GM18511 (cell line): ENCODE measurements at regions not wholly inside any gene's neighbourhood (a gene's known extent, or its start where the extent isn't known, plus 50 kb on each side); places are given as distances from the start of the nearest gene placed in this dataset.
"Not testable (repeated sequence)": the region's sequence is repeated elsewhere in the genome, so short reads cannot be mapped to it uniquely, and the experiment has no call there.

Experiments used
- ATAC-seq: cut with Tn5 transposase; IDR thresholded peaks from one replicate; pipeline ENCODE4 v1.9.1; 2021; ENCODE audit warnings: mild to moderate bottlenecking, moderate library complexity; ENCODE audit not compliant: unreplicated experiment

GRCh38 chr1:66455446-66455845 is 78.5 kb upstream of the SGIP1 start:
- no peak for ATAC-seq

GRCh38 chr1:66460776-66461175 is 73.2 kb upstream of the SGIP1 start:
- ATAC-seq, result no peak

- no peak for ATAC-seq
Observed at GRCh38 chr1:66462313-66462712, 71.6 kb upstream of the SGIP1 start.

- no peak for ATAC-seq
Observed at GRCh38 chr1:66464351-66464750, 69.6 kb upstream of the SGIP1 start.

GRCh38 chr1:66464802-66465201 is 69.2 kb upstream of the SGIP1 start:
- ATAC-seq, result no peak

- ATAC-seq, result not testable (repeated sequence)
Observed at GRCh38 chr1:66466695-66467094, 67.3 kb upstream of the SGIP1 start.

- no peak for ATAC-seq
Observed at GRCh38 chr1:66468722-66469121, 65.2 kb upstream of the SGIP1 start.

GRCh38 chr1:66475940-66476339 is 58.0 kb upstream of the SGIP1 start:
- ATAC-seq, result no peak

- no peak for ATAC-seq
Observed at GRCh38 chr1:66476774-66477173, 57.2 kb upstream of the SGIP1 start.

GRCh38 chr1:66478116-66478515 is 55.8 kb upstream of the SGIP1 start:
- ATAC-seq, result no peak

- ATAC-seq, result no peak
Observed at GRCh38 chr1:66480162-66480561, 53.8 kb upstream of the SGIP1 start.

- ATAC-seq, result not testable (repeated sequence)
Observed at GRCh38 chr1:66481215-66481614, 52.7 kb upstream of the SGIP1 start.
